ENCODE measurements at regions not wholly inside any gene's neighbourhood (a gene's known extent, or its start where the extent isn't known, plus 50 kb on each side); places are given as distances from the start of the nearest gene placed in this dataset.

DNA sequence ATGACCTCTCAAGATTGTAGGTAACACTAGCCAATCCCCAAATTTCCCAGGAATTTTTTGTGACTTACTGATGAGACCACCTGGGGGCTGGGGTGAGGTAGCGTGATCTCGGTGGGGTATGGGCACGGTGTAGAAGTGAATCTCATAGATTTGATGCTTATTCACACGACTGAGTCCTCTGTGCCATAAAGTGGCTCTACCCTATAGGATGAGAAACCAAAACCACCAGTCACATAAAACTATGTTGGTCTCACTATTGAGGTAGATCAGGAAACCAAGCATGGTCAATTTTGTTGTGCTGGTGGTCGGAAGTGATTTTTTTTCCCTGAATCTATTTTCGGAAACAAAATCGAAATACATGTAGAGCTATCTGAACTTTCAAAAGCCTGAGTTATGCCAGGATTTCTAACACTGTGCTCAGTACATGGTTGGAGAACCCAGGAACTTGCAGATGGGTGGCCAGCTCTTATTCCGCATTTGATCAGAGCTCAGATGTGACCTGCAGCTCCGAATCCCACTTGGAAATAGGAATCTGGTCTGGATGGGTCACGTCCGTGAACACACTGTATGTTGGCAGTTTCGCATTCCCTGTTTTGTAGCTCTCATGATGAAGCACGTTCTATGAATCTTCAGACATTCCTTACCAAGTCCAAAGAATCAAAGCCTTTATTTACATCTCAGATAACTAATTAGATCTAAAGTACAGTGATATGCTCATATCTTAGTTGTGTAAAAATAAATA is 261.5 kb downstream of the KLF6 start:
- DNase-seq (ENCODE audit: low read depth in 2 of 2) = no peak

DNA sequence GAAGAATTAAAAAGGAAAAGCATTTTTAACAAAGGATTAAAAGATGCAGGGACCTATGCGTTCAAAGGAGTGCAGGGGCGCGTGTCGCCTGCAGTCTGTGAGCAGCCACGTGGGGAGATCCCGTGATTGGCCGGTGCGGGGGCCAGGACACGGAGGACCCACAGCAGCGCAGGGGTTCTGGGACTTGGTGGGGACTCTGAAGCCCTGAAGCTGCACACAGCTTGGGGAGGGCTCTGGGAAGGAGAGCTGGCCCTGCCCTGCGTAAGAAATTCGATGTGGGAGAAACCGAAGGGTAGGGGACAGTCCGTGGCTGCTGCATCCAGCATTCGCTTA is 268.1 kb downstream of the KLF6 start:
- DNase-seq (ENCODE audit: low read depth in 2 of 2) = no peak

DNA sequence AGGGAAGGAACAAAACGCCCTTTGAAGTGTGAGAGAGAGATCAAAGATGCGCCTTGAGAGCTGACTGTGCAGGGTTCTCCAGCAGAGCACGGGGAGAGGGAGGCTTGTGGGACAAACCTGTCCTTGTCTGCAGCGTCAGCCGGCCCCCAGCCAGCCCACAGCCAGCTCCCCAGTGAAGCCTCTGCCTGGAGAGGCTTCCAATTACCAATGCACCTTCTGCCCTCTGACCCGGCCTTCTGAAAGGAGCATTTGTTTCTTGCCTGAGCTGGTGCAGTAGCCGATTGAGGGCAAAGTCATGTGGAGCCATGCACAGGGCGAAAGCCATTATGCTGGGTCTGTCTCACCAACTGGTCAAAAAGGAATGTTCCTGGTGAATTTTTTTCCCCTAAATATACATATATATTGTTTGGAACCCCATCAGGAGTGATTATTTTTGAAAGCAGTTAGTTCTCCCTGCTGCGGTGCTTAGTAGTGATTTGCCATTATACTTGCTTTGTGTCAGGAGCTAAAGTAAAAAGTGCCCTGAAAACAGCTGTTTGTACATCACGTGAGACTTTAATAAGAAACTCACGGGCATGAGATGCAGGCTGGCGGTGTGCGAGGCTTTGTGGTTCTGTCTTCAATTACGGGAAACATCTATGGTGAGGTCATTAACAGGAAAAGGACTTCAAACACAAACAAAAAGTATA is 268.6 kb downstream of the KLF6 start:
- DNase-seq (ENCODE audit: low read depth in 2 of 2) = peak; percentile 30 to 36

GRCh38 chr10:3514691-3515090 is 270.3 kb downstream of the KLF6 start:
- DNase-seq (ENCODE audit: low read depth in 2 of 2) = no peak

GRCh38 chr10:3512263-3512662 is 272.7 kb downstream of the KLF6 start:
- no peak for DNase-seq (ENCODE audit: low read depth in 2 of 2)

DNA sequence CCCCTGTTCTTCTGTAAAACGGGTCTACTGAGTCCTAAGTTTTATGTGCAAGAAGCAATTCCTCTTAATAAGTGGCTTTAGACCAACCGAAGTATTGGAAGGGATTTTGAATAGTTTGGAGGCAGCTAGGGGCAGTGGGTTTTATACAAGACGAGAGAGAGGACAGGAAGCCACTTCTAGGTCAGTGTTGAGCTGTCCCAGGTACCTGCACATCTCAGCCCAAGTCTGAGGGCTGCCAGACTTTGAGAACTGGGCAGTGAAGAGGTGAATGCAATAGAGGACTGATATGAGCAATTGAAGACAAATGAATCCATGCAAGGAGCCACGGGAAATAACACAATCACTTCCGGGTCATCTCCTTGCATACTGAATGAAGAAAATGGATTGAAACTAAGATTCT is 273.5 kb downstream of the KLF6 start:
- no peak for DNase-seq (ENCODE audit: low read depth in 2 of 2)

DNA sequence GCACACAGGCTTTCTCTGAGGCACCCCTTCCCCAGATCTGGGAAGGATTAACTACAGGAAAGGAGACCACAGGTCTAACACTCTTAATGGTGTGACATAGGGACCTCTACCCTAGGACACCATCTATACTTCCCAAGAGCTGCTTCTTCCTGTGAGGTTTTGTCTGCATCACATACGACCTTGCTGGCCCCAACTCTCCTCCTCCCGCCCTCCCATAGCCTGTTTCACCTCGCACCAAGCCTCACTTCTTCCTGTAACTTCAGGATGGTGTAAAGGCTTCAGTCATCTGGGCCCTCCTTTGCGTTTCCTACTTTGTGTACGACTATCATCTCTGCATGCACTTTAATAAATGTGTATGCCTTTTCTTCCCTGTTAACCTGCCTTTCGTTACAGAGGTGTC is 274.3 kb downstream of the KLF6 start:
- DNase-seq (ENCODE audit: low read depth in 2 of 2) = no peak

- DNase-seq (ENCODE audit: low read depth in 2 of 2) = no peak
Observed at GRCh38 chr10:3509355-3509754, 275.7 kb downstream of the KLF6 start.

DNA sequence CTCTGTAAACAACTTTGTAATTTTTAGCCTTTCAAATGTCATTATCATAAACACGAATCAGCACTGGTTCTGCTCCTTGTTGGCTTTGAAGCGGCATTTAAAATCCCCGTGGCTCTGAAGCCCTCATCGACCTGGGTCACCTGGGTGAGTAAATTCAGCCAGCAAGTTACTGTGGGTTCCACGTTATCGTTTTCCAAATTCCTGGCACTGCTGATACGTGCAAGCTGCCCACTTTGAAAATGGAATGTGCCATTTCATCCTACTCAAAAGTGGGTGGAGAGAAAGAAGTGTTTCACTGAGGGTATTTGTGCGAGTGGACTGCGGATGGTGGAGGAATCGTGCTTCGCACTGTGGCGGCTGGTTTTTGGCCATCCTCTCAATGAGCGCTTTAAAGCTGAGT is 281.7 kb downstream of the KLF6 start:
- no peak for DNase-seq (ENCODE audit: low read depth in 2 of 2)

DNA sequence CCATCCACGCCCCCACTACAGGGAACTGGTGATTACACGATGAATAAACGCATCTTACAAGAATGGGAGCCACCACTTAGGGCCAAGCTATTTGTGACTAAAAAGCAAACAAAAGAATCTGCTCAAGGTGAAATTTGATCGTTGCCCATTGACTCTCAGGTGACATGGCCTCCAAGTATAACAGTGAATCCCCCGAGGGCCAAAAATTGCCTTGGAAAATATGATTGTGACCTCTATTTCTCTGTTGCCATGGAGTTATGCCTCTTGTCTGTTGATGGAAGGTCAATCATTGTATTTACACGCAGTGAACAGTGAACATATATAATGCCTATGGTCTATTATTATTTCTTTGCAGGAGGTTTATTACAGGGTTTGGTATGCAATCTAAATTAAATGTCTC is 282.3 kb downstream of the KLF6 start:
- DNase-seq (ENCODE audit: low read depth in 2 of 2) = no peak

GRCh38 chr10:3500408-3500856 is 284.6 kb downstream of the KLF6 start:
- no peak for DNase-seq (ENCODE audit: low read depth in 2 of 2)

- DNase-seq (ENCODE audit: low read depth in 2 of 2) = no peak
Observed at GRCh38 chr10:3499120-3499519, 285.9 kb downstream of the KLF6 start.

DNA sequence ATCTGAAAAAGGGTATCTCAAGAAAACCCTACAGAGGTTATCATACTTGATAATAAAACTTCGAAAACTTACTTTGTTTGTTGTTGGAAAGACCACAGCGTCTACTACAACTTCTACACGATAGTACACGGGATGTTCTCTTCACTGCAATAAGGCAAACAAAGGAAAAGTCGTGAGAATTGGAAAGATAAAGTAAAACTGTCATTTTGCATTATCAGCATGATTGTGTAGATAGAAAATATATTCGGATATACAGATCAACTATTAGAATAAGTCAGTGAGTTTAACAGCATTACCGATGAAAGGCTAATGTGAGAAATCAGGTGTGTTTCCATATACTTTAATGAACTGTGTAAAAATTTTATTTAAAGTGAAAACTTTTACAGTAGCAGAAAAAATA is 287.4 kb downstream of the KLF6 start:
- DNase-seq (ENCODE audit: low read depth in 2 of 2) = no peak

DNA sequence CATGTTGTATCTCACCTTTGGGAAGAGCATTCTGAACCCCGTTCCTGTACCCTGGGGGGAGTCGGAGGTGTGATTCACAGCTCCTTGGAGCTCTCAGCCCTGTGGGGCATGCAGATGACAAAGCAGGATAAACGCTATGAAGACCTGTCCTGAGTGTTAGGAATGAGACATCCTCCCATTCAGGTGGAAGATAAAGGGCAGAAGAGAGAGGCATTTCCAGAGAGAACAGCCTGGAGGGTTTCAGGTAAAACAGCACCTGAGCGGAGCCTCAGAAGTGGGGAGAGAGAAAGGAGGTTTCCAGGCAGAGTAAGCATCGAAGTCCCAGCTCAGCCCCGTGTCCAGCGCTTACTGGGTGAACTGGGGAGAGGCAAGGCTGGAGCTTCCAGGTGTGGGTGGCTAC is 288.9 kb downstream of the KLF6 start:
- no peak for DNase-seq (ENCODE audit: low read depth in 2 of 2)

GRCh38 chr10:3495281-3495680 is 289.7 kb downstream of the KLF6 start:
- DNase-seq (ENCODE audit: low read depth in 2 of 2) = no peak

GRCh38 chr10:3494838-3495230 is 290.2 kb downstream of the KLF6 start:
- no peak for DNase-seq (ENCODE audit: low read depth in 2 of 2)

DNA sequence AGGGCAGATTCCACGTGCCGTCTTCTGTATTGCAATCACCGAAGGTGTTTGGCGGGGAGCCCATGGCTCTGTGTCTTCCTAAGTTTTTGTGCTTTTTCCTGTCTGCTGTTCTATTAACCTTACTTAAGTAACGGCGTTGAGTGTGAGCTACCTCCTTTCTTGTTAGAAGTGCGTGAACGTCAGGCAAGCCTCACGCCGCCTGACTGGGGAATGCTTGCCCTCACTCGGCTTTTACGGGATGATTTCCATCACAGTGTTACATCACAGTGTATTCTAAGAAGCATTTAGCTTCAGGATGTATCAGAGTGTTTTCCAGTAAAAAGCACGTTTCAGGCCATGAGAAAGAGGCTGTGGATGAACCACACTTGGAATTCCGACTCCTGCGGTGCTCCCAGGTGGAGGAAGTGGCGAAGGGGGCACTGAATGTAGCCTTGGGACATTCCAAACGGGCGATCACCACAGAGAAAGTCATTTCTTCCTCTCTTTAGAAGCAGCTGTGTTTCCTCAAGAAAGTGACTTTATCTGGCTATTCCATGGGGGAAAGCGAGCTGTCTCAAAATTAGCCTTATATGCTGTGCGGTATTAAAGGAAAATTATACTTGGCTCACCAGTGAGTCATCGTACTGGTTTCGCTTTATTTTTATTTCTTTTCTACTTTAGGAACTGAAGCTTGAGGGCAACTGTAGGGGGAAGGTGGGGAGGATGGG is 290.7 kb downstream of the KLF6 start:
- no peak for DNase-seq (ENCODE audit: low read depth in 2 of 2)

DNA sequence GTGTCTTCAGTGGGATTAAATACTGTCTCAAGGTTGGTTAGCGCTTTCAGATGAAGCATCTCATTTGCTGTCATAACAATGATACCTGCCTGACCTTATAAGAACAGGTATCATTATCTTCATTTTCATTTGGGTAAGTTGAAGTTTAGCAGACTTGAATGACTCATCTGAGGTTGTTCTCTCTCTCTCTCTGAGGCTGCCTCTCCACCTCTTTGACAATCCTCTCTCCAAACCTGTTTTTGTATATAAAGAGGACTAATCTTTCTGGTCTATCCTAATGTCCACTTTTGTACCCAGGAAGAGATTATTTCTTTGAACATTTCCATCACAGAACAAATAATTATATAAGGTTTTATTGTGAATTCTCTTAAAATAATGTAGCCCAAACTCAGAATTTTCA is 291.4 kb downstream of the KLF6 start:
- DNase-seq (ENCODE audit: low read depth in 2 of 2) = no peak

GRCh38 chr10:3491571-3491970 is 293.4 kb downstream of the KLF6 start:
- DNase-seq (ENCODE audit: low read depth in 2 of 2) = no peak

GRCh38 chr10:3487228-3487627 is 297.8 kb downstream of the KLF6 start:
- DNase-seq (ENCODE audit: low read depth in 2 of 2) = no peak

GRCh38 chr10:3486346-3487065 is 298.5 kb downstream of the KLF6 start:
- no peak for DNase-seq (ENCODE audit: low read depth in 2 of 2)

- no peak for DNase-seq (ENCODE audit: low read depth in 2 of 2)
Observed at GRCh38 chr10:3485057-3485686, 299.8 kb downstream of the KLF6 start.

All from fibroblast of skin of left biceps (primary cell).